ENCODE measurements at regions not wholly inside any gene's neighbourhood (a gene's known extent, or its start where the extent isn't known, plus 50 kb on each side); places are given as distances from the start of the nearest gene placed in this dataset.
"Not testable (repeated sequence)": the region's sequence is repeated elsewhere in the genome, so short reads cannot be mapped to it uniquely, and the experiment has no call there.

- Mint-ChIP-seq H3K27ac (ENCODE audit: unreplicated experiment) (no peak overlapping the region), H3K36me3 (ENCODE audit: unreplicated experiment) (no peaks in the 10 kb centered on the region), H3K27me3 (ENCODE audit: unreplicated experiment) (no peaks in the 10 kb centered on the region), H3K4me1 (ENCODE audit: low read depth, unreplicated experiment) (no peaks in the 10 kb centered on the region), H3K4me3 (ENCODE audit: unreplicated experiment) (no peak overlapping the region), H3K9me3 (ENCODE audit: unreplicated experiment) (no peaks in the 10 kb centered on the region)
- no peak for DNase-seq
- no peak for TF ChIP-seq CTCF (IDR thresholded peaks at IDR 0.05; ENCODE audit: partially characterized antibody, unreplicated experiment)
Measured at GRCh38 chr21:35438643-35439404, 389.7 kb upstream of the RUNX1 start.

- no peak overlapping the region for H3K27ac Mint-ChIP-seq (ENCODE audit: unreplicated experiment)
- TF ChIP-seq CTCF (IDR thresholded peaks at IDR 0.05; ENCODE audit: partially characterized antibody, unreplicated experiment): no peak
- no peak for DNase-seq
- peaks cover 3% of the 10 kb centered on the region for H3K36me3 Mint-ChIP-seq (ENCODE audit: unreplicated experiment)
- no peak overlapping the region for H3K4me3 Mint-ChIP-seq (ENCODE audit: unreplicated experiment)
- H3K4me1 Mint-ChIP-seq (ENCODE audit: low read depth, unreplicated experiment): no peaks in the 10 kb centered on the region
- peaks cover 7% of the 10 kb centered on the region for H3K9me3 Mint-ChIP-seq (ENCODE audit: unreplicated experiment)
- no peaks in the 10 kb centered on the region for H3K27me3 Mint-ChIP-seq (ENCODE audit: unreplicated experiment)
Measured at GRCh38 chr21:35437941-35438340, 388.8 kb upstream of the RUNX1 start.

DNA sequence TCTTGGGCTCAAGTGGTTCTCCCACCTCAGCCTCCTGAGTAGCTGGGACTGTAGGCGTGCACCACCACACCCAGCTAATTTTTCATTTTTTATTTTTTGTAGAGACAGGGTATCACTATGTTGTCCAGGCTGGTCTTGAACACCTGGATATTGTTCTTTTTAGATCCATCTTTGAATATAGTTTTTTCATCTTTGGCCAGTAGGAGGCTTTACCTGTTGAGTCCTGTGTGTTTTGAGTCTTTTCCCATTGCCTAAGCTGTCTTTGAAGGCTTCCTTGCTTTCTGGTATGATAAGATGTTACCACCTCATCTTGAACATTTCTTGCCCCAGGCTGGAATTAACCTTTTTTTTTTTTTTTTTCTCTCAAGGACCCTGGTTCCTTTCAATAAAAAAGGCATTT is 387.8 kb upstream of the RUNX1 start:
- peaks cover 10% of the 10 kb centered on the region for H3K36me3 Mint-ChIP-seq (ENCODE audit: unreplicated experiment)
- DNase-seq: no peak
- no peaks in the 10 kb centered on the region for H3K27me3 Mint-ChIP-seq (ENCODE audit: unreplicated experiment)
- no peak for TF ChIP-seq CTCF (IDR thresholded peaks at IDR 0.05; ENCODE audit: partially characterized antibody, unreplicated experiment)
- H3K4me3 Mint-ChIP-seq (ENCODE audit: unreplicated experiment): no peak overlapping the region
- H3K27ac Mint-ChIP-seq (ENCODE audit: unreplicated experiment): no peak overlapping the region
- H3K4me1 Mint-ChIP-seq (ENCODE audit: low read depth, unreplicated experiment): no peaks in the 10 kb centered on the region
- peaks cover 12% of the 10 kb centered on the region for H3K9me3 Mint-ChIP-seq (ENCODE audit: unreplicated experiment)

DNA sequence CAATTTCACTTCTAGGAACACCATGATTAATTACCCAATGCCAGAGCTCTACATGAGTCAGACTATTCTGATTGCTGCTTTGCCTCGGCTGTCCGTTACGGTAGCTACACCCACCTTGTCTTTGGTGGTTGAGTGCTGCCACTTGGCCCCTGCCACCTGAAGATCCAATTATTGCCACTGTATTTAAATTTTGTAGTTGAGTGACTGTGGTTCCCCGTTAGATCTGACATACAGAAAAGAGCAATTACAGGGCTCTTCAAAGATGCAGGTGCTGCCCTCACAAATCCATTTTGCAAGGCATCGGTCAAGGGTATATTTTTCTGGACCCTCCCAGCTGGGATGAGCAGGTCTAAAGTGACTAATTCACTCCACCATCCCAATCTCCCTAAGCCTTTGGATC is 383.5 kb upstream of the RUNX1 start:
- H3K4me1 Mint-ChIP-seq (ENCODE audit: low read depth, unreplicated experiment); H3K36me3 Mint-ChIP-seq (ENCODE audit: unreplicated experiment); H3K27ac Mint-ChIP-seq (ENCODE audit: unreplicated experiment); H3K27me3 Mint-ChIP-seq (ENCODE audit: unreplicated experiment); H3K4me3 Mint-ChIP-seq (ENCODE audit: unreplicated experiment); DNase-seq: not testable (repeated sequence)
- H3K9me3 Mint-ChIP-seq (ENCODE audit: unreplicated experiment): peaks cover 15% of the 10 kb centered on the region

DNA sequence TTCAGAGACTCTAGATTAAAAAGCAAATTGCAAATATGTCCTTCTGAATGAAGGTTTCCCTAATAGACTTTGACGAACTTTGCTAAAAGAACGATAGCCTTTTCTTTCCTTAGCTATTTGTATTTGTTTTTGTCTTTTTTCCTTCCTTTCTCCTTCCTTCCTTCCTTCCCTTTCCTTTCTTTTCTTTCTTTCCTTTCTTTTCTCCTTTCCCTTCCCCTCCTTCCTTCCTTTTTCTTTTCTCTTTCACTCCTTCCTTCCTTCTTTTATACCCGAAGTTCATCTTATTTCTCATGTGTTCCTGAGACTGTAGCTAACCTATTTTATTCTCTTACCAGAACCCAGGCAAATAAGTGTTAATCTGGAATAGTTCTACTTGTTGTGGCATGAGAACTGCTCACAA is 381.2 kb upstream of the RUNX1 start:
- H3K36me3 Mint-ChIP-seq (ENCODE audit: unreplicated experiment): peaks cover 10% of the 10 kb centered on the region
- H3K9me3 Mint-ChIP-seq (ENCODE audit: unreplicated experiment): peaks cover 15% of the 10 kb centered on the region
- no peaks in the 10 kb centered on the region for H3K27me3 Mint-ChIP-seq (ENCODE audit: unreplicated experiment)
- no peak for TF ChIP-seq CTCF (IDR thresholded peaks at IDR 0.05; ENCODE audit: partially characterized antibody, unreplicated experiment)
- no peak overlapping the region for H3K4me3 Mint-ChIP-seq (ENCODE audit: unreplicated experiment)
- H3K4me1 Mint-ChIP-seq (ENCODE audit: low read depth, unreplicated experiment): peaks cover 2% of the 10 kb centered on the region
- no peak overlapping the region for H3K27ac Mint-ChIP-seq (ENCODE audit: unreplicated experiment)
- no peak for DNase-seq
